ENCODE measurements at regions not wholly inside any gene's neighbourhood (a gene's known extent, or its start where the extent isn't known, plus 50 kb on each side); places are given as distances from the start of the nearest gene placed in this dataset.

DNA sequence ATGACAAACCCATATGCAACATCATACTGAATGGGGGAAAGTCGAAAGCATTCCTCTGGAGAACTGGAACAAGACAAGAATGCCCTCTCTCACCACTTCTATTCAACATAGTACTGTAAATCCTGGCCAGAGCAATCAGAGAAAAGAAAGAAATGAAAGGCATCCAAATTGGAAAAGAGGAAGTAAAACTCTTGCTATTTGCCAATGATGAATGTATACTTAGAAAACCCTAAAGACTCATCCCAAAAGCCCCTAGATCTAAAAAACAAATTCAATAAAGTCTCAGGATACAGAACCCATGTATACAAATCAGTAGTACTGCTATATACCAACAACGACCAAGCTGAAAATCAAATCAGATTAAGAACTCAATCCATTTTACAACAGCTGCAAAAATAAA, 66.9 kb downstream of the SPATA31C2 start:
- no peak for TF ChIP-seq CTCF (IDR thresholded peaks at IDR 0.05; ENCODE audit: low read depth, low read length, missing input control)
- TF ChIP-seq JUND (IDR thresholded peaks at IDR 0.05) = no peak
- no peak for TF ChIP-seq NR2F2 (IDR thresholded peaks at IDR 0.05)
- no peak for TF ChIP-seq FOXA2 (IDR thresholded peaks at IDR 0.05)
- TF ChIP-seq ZBTB33 (IDR thresholded peaks at IDR 0.05) = no peak
- TF ChIP-seq REST (IDR thresholded peaks at IDR 0.05) = no peak
- TF ChIP-seq ATF3 (IDR thresholded peaks at IDR 0.05) = no peak
- TF ChIP-seq HNF4A (conservative IDR thresholded peaks at IDR 0.05) = no peak
- WGBS = 77% methylated on average over 2 of the region's 2 CpGs
- no peak for DNase-seq (ENCODE audit: low spot score)
- Histone ChIP-seq H3K4me3 (ENCODE audit: low read depth in 1 of 3, low read length in 3 of 3) (no peak overlapping the region), H3K36me3 (ENCODE audit: control insufficient read depth in 4 of 4, insufficient read depth in 3 of 4, low read depth in 1 of 4, low read length in 3 of 4) (no peaks in the 10 kb centered on the region), H3K4me1 (ENCODE audit: control insufficient read depth in 4 of 4, insufficient read depth in 4 of 4, low read length in 3 of 4) (peaks cover 3 to 9% (median 5%) of the 10 kb centered on the region in 4 donors), H3K27me3 (ENCODE audit: control insufficient read depth in 4 of 4, insufficient read depth in 4 of 4, low read length in 3 of 4) (no peaks in the 10 kb centered on the region), H3K27ac (ENCODE audit: low read depth in 1 of 2, low read length in 2 of 2) (no peak overlapping the region), H3K9ac (ENCODE audit: low read depth in 1 of 2, low read length in 2 of 2) (no peak overlapping the region), H3K9me3 (ENCODE audit: control insufficient read depth in 4 of 4, low read length in 3 of 4) (no peaks in the 10 kb centered on the region)

GRCh38 chr9:88065619-88066018, 72.7 kb downstream of the SPATA31C2 start:
- 31% methylated on average over 3 of the region's 3 CpGs for WGBS
- Histone ChIP-seq H3K4me1 (ENCODE audit: control insufficient read depth in 4 of 4, insufficient read depth in 4 of 4, low read length in 3 of 4) (peaks cover 0 to 6% (median 0%) of the 10 kb centered on the region in 4 donors), H3K36me3 (ENCODE audit: control insufficient read depth in 4 of 4, insufficient read depth in 3 of 4, low read depth in 1 of 4, low read length in 3 of 4) (no peaks in the 10 kb centered on the region), H3K27ac (ENCODE audit: low read depth in 1 of 2, low read length in 2 of 2) (peak overlapping the region in 1 of 2 donors; percentile 37), H3K4me3 (ENCODE audit: low read depth in 1 of 3, low read length in 3 of 3) (no peak overlapping the region), H3K27me3 (ENCODE audit: control insufficient read depth in 4 of 4, insufficient read depth in 4 of 4, low read length in 3 of 4) (no peaks in the 10 kb centered on the region), H3K9me3 (ENCODE audit: control insufficient read depth in 4 of 4, low read length in 3 of 4) (no peaks in the 10 kb centered on the region), H3K9ac (ENCODE audit: low read depth in 1 of 2, low read length in 2 of 2) (no peak overlapping the region)
- no peak for DNase-seq (ENCODE audit: low spot score)
- peak; percentile 13 to 46 for TF ChIP-seq RXRA (IDR thresholded peaks at IDR 0.05)
- no peak for TF ChIP-seq TAF1 (conservative IDR thresholded peaks at IDR 0.05)
- TF ChIP-seq, protein P1, sequence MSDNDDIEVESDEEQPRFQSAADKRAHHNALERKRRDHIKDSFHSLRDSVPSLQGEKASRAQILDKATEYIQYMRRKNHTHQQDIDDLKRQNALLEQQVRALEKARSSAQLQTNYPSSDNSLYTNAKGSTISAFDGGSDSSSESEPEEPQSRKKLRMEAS (IDR thresholded peaks at IDR 0.05) = peak; percentile 11
- peak in 1 of 2 donors; percentile 41 for TF ChIP-seq GABPA (IDR thresholded peaks at IDR 0.05 in 1 of 2, conservative IDR thresholded peaks at IDR 0.05 in 1 of 2)
- TF ChIP-seq REST (IDR thresholded peaks at IDR 0.05) = no peak
- TF ChIP-seq YY1 (IDR thresholded peaks at IDR 0.05) = peak; percentile 64
- TF ChIP-seq HNF4A (conservative IDR thresholded peaks at IDR 0.05) = peak in 1 of 2 donors; percentile 40
- peak; percentile 66 for TF ChIP-seq SP1 (IDR thresholded peaks at IDR 0.05)
- no peak for TF ChIP-seq CTCF (IDR thresholded peaks at IDR 0.05; ENCODE audit: low read depth, low read length, missing input control)
- no peak for TF ChIP-seq JUND (IDR thresholded peaks at IDR 0.05)
- TF ChIP-seq EGR1 (IDR thresholded peaks at IDR 0.05; ENCODE audit: low read depth in 2 of 2) = no peak
